GM20000 (cell line): ENCODE measurements at regions not wholly inside any gene's neighbourhood (a gene's known extent, or its start where the extent isn't known, plus 50 kb on each side); places are given as distances from the start of the nearest gene placed in this dataset.

Source experiments
- DNase-seq: peaks from one replicate; pipeline ENCODE4 v3.0.0; 2012; ENCODE audit warnings: low spot score
- CTCF ChIP-seq: IDR thresholded peaks from 2 replicates; pipeline ENCODE4 v1.5.1; 2012; ENCODE audit warnings: mild to moderate bottlenecking, control low read depth; ENCODE audit errors: extremely low read depth, missing control alignments

DNA sequence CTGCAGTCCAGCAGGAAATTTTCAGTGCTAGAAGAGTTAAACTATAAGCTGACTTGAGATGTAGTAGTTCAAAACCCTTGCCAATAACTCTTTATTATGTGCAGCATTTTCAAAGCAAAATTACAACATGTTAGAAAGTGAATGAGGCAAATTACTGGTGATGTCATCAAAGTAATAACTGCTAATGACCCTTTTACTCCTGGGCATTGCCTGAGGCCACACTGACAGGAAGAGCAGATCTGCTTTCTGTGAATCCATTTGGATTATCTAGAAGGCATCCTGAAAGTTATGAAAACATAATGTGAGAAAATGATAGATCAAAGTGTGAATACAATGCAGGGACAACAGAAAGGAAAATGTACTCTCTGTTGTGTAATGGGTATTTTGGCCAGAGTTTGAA lies 139.6 kb upstream of the TRIB2 start:
- TF ChIP-seq CTCF: no peak
- DNase-seq: no peak

DNA sequence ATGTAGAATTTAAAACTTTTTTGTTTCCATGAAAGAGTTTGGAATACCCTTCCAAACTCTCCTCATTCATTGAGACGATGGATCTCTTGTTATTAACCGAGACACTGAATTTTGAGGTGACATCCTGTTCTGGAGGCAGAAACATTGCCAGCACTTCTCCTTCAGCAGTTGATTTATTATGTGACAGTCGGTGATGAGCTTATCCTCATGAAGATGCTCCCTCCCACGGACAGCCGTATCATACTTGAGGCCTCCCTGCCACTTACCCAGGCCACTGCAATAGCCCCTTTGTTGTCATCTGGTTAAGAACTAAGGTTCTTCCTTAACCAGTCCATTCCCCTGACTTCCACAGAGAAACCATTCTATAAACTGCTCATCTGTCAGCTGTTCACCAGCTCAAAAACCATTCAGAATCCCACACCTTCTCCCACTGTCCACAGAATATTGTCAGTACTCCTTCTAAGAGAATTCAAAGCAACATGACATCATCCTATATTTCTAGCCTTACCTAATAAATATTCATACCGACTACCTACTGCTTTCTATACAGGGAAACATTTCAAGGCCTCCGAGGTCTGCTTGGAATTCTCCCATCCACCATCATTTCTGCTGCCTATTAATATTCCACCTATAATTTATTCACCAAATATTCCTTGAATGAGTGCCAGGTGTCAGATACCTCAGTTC lies 139.0 kb upstream of the TRIB2 start:
- no peak for TF ChIP-seq CTCF
- DNase-seq: no peak

DNA sequence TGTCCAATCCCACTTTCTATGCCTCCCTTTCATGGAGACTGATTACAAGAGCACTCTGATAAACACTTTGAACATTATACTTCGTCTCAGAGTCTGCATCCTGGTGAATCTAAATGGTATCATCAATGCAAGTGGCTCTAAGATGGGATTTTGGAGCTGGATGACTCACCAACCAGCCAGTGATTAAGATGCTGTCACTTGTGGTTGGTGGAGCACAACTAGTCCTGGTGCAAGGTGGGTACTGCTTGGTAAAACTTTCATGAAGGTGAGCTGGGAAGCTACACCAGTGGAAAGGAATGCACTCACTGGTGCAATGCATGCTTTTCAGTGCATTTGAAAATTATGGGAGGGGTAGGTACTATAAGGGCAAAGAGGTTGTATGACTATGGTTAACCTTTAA lies 137.7 kb upstream of the TRIB2 start:
- no peak for DNase-seq
- TF ChIP-seq CTCF: no peak

GRCh38 chr2:12584338-12584737 lies 132.4 kb upstream of the TRIB2 start:
- no peak for TF ChIP-seq CTCF

DNA sequence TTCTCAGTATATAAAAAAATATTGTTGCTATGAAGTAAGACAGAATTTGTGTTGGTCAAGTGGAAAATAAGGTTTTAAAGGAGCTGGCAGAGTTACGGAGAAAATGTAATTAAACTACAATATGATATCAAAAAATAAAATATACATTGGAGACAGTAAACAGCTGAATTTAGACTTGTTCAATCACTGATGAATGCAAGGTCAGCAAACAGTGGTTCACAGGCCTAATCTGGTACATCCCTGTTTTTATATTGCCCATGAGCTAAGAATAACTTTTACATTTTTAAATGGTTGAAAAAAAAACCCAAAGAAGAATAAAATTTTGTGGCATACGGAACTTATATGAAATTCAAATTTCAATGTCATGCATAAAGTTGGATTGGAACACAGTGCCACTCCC lies 131.0 kb upstream of the TRIB2 start:
- no peak for TF ChIP-seq CTCF
- no peak for DNase-seq

More at GRCh38 chr2:12584338-12584737, 132.4 kb upstream of the TRIB2 start:
- DNase-seq: no peak

GRCh38 chr2:12587228-12587627 lies 129.5 kb upstream of the TRIB2 start:
- TF ChIP-seq CTCF: no peak
- DNase-seq: no peak

DNA sequence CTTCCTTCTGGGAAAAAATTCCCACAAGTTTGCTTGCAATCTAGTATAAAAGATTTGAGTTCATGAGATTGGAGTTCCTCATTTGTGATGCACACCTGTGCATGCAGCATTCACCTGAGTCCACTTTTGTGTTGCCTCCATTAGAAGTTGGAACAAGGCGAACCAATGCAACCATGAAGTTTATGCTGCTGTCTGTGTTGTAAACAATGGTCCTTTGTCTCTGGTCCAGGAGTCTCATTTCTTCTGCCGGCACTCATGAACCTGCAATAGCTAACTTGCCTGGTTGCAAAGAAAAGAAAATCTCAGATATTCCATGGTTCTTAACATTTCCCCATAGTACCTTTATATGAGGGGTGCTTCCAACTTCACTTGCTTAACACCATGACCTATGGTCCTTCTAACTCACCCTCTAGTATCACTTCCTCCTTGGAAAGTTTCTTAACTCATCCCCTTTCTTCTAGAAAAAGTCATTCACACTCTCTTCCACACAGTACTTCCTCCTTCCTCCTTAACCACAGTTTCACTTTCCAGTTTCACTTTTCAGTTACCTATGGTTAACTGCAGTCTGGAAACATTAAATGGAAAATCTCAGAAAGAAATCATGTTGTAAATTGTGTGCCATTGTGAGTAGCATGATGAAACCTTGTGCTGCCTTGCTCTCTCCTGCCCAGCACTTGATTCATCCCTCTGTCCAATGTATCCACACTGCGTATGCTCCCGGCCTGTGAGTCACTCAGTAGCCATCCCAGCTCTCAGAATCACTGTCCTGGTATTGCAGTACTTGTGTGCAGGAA lies 128.8 kb upstream of the TRIB2 start:
- no peak for TF ChIP-seq CTCF
- no peak for DNase-seq
